Endothelial cell (in vitro differentiated cells): ENCODE measurements at regions not wholly inside any gene's neighbourhood (a gene's known extent, or its start where the extent isn't known, plus 50 kb on each side); places are given as distances from the start of the nearest gene placed in this dataset.

Experiments
- DNase-seq: peaks from one replicate; pipeline ENCODE4 v3.0.0; 2021; ENCODE audit warnings: low spot score
- H3K27ac Mint-ChIP-seq: one replicate; pipeline ENCODE4 v1.8.0; 2021; ENCODE audit warnings: mixed read lengths, inconsistent platforms; ENCODE audit not compliant: unreplicated experiment
- H3K27me3 Mint-ChIP-seq: one replicate; pipeline ENCODE4 v1.8.0; 2021; ENCODE audit warnings: mild to moderate bottlenecking, moderate library complexity, mixed read lengths, inconsistent platforms; ENCODE audit not compliant: unreplicated experiment
- H3K36me3 Mint-ChIP-seq: one replicate; pipeline ENCODE4 v1.8.0; 2021; ENCODE audit warnings: mild to moderate bottlenecking, low read depth, mixed read lengths, inconsistent platforms; ENCODE audit not compliant: unreplicated experiment
- H3K4me1 Mint-ChIP-seq: one replicate; pipeline ENCODE4 v1.8.0; 2021; ENCODE audit warnings: mild to moderate bottlenecking, mixed read lengths, inconsistent platforms; ENCODE audit not compliant: unreplicated experiment
- H3K4me3 Mint-ChIP-seq: one replicate; pipeline ENCODE4 v1.8.0; 2021; ENCODE audit warnings: mild to moderate bottlenecking, mixed read lengths, inconsistent platforms; ENCODE audit not compliant: unreplicated experiment
- H3K9me3 Mint-ChIP-seq: one replicate; pipeline ENCODE4 v1.8.0; 2021; ENCODE audit warnings: mixed read lengths, inconsistent platforms; ENCODE audit not compliant: unreplicated experiment
- CTCF ChIP-seq: fragments of 200-600 bp; sonication (generic); IDR thresholded peaks from one replicate; pipeline ENCODE4 v1.5.0; 2021; ENCODE audit warnings: antibody characterized with exemption; ENCODE audit not compliant: unreplicated experiment

DNA sequence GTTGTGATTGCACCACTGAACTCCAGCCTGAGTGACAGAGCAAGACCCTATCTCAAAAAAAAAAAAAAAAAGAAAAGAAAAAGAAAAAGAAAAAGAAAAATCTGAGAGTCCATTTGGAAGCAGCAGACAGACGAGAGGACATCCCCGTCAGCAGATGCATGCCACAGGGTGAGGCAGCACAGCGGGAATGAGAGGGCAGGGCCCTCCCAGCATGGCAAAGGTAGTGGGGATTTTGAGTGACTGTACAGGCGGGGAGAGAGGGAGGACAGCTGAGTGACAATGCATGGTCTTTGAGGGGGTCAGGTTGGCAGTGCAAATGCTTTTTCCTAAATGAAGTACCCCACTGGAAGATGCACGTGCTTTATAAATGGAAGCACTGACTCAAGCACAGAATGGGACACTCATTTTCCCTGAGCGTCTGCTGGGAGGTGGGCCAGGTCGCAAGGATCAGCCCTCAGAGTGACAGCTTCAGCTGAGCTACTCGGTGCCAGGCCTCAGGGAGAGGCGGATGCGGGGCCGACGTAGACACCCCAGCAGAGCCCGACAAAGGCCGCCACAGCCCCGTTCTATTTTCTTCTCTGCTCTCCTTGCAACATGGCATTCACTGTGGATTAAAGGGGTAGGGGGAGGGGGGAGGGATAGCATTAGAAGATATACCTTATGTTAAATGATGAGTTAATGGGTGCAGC, 113.5 kb downstream of the SHANK2 start:
- H3K27ac Mint-ChIP-seq = no peak overlapping the region
- no peaks in the 10 kb centered on the region for H3K9me3 Mint-ChIP-seq
- no peak overlapping the region for H3K4me3 Mint-ChIP-seq
- H3K4me1 Mint-ChIP-seq = no peaks in the 10 kb centered on the region
- H3K27me3 Mint-ChIP-seq = peaks cover 3% of the 10 kb centered on the region
- no peaks in the 10 kb centered on the region for H3K36me3 Mint-ChIP-seq
- DNase-seq = no peak
- TF ChIP-seq CTCF = no peak

DNA sequence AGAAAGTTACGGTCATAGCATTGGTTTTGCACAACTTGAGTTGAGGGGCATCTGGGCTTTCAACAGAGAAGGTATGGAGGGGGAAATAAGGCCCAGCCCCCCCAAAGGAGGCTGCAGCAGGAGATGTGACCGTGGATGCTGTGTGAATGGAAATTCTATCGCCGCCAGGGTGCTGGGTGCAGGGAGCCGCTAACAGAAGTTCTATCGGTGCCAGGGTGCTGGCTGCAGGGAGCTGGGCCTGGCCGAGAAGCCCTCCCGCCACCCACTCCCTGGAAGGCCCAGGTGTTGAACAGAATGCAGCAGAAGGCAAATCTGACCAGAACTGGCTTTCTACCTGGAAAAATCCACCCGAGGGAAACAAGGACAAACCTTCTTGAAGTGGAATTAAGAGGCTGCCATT, 115.0 kb downstream of the SHANK2 start:
- no peak for DNase-seq
- Mint-ChIP-seq H3K9me3 (no peaks in the 10 kb centered on the region), H3K27me3 (peaks cover 3% of the 10 kb centered on the region), H3K36me3 (no peaks in the 10 kb centered on the region), H3K4me3 (no peak overlapping the region), H3K4me1 (no peaks in the 10 kb centered on the region), H3K27ac (no peak overlapping the region)
- no peak for TF ChIP-seq CTCF

DNA sequence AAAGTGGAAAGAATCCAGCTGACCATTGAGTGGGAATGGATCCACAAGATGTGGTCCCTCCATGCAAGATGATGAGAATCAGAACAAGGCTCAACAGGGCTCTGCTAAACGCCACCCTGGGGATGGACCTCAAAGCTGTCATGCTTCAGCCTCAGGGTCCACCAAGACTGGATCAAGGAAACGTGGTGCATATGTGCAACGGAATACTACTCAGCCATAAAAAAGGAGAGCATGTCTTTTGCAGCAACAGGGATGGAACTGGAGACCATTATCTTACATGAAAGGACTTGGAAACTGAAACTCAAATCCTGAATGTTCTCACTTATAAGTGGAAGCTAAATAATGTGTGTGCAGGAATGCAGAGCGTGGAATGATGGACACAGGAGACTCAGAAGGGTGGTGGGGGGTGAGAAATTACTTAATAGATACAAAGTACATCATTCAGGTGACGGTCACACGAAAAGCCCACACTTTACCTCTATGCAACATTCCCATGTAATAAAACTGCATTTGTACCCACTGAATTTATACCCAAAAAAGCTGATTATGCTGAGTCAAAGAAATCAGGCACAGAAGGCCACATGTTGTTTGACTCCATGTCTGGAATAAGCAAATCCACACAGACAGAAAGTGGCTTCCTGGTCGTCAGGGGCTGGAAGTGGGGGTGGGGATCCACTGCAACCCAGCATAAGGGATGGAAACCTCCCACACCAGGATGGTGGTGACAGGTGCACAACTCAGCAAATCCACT, 116.1 kb downstream of the SHANK2 start:
- Mint-ChIP-seq H3K36me3 (no peaks in the 10 kb centered on the region), H3K27me3 (peaks cover 5% of the 10 kb centered on the region), H3K4me3 (no peak overlapping the region), H3K27ac (no peak overlapping the region), H3K4me1 (no peaks in the 10 kb centered on the region), H3K9me3 (no peaks in the 10 kb centered on the region)
- TF ChIP-seq CTCF = no peak
- DNase-seq = no peak

DNA sequence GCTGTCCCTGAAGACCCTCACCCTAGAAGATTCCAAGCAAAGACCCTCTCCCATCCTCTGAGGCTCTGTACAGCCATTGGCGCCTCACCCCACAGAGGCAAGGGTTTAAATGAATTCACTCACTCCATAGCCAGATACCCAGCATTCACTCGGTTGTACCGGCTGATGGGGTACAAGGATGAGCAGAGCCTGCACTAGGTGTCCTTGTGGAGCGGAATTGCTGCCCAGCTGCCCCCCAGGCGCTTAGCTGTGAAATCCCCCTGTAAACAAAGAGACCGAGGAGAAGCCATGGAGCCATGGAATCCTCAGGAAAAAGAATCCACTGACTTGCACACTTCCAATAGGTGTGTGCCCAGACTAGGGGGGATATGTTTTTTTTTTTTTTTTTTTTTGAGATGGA, 117.3 kb downstream of the SHANK2 start:
- TF ChIP-seq CTCF = no peak
- Mint-ChIP-seq H3K4me3 (no peak overlapping the region), H3K9me3 (no peaks in the 10 kb centered on the region), H3K27me3 (peaks cover 5% of the 10 kb centered on the region), H3K36me3 (no peaks in the 10 kb centered on the region), H3K4me1 (no peaks in the 10 kb centered on the region), H3K27ac (no peak overlapping the region)
- no peak for DNase-seq

- no peaks in the 10 kb centered on the region for H3K36me3 Mint-ChIP-seq
- peaks cover 5% of the 10 kb centered on the region for H3K27me3 Mint-ChIP-seq
- no peak overlapping the region for H3K4me3 Mint-ChIP-seq
- DNase-seq = no peak
- no peaks in the 10 kb centered on the region for H3K9me3 Mint-ChIP-seq
- H3K4me1 Mint-ChIP-seq = no peaks in the 10 kb centered on the region
- H3K27ac Mint-ChIP-seq = no peak overlapping the region
- no peak for TF ChIP-seq CTCF
These were observed 118.4 kb downstream of the SHANK2 start for GRCh38 chr11:71133946-71134345.
